ENCODE measurements at regions not wholly inside any gene's neighbourhood (a gene's known extent, or its start where the extent isn't known, plus 50 kb on each side); places are given as distances from the start of the nearest gene placed in this dataset.

- TF ChIP-seq ZMAT4 (CRISPR knock-in tag; IDR thresholded peaks at IDR 0.05) (no peak), SP1 (CRISPR knock-in tag; conservative IDR thresholded peaks at IDR 0.05) (no peak), ZNF281 (CRISPR knock-in tag; IDR thresholded peaks at IDR 0.05) (no peak), CREM (CRISPR knock-in tag; IDR thresholded peaks at IDR 0.05) (no peak), GABPB1 (CRISPR knock-in tag; IDR thresholded peaks at IDR 0.05) (no peak), OVOL2 (CRISPR knock-in tag; IDR thresholded peaks at IDR 0.05; ENCODE audit: borderline replicate concordance) (no peak), ZNF532 (CRISPR knock-in tag; IDR thresholded peaks at IDR 0.05; ENCODE audit: borderline replicate concordance) (no peak), TP53 (CRISPR knock-in tag; IDR thresholded peaks at IDR 0.05) (no peak)
These were observed 123.5 kb upstream of the SPDL1 start (continued) for GRCh38 chr5:169460123-169460522.

- CTCF ChIA-PET = interaction anchor here (1.1 kb wide), 2 partner anchors 53 to 169 kb away, joined by 3 to 5 read pairs; no protein-coding TSS in a partner anchor
- H3K4me3 Mint-ChIP-seq = no peak overlapping the region
- H3K27ac Mint-ChIP-seq = peak overlapping the region; percentile 69; the same call in 1 of the 2 replicates
- H3K9me3 Mint-ChIP-seq = peaks cover 9% of the 10 kb centered on the region
- H3K27me3 Mint-ChIP-seq (ENCODE audit: low read depth) = peaks cover 10% of the 10 kb centered on the region
- H3K4me1 Mint-ChIP-seq = peaks cover 16% of the 10 kb centered on the region
- H3K36me3 Mint-ChIP-seq = no peaks in the 10 kb centered on the region
- DNase-seq (ENCODE audit: low spot score) (no peak), ATAC-seq (peak; percentile 71)
- no peak for TF ChIP-seq FOXK1 (CRISPR knock-in tag; IDR thresholded peaks at IDR 0.05)
- no peak for TF ChIP-seq ZBTB43 (CRISPR knock-in tag; IDR thresholded peaks at IDR 0.05)
- TF ChIP-seq RELA (CRISPR knock-in tag; IDR thresholded peaks at IDR 0.05; ENCODE audit: borderline replicate concordance) = no peak
- TF ChIP-seq HMGA2 (CRISPR knock-in tag; IDR thresholded peaks at IDR 0.05) = no peak
- TF ChIP-seq NR2C2 (CRISPR knock-in tag; IDR thresholded peaks at IDR 0.05) = no peak
- TF ChIP-seq PRRX2 (CRISPR knock-in tag; IDR thresholded peaks at IDR 0.05) = no peak
- no peak for TF ChIP-seq IRF1 (CRISPR knock-in tag; IDR thresholded peaks at IDR 0.05)
- POLR2A ChIA-PET = no interaction called here
These were observed 125.4 kb upstream of the SPDL1 start for GRCh38 chr5:169458221-169458620.

- Mint-ChIP-seq H3K4me1 (no peaks in the 10 kb centered on the region), H3K4me3 (no peak overlapping the region), H3K36me3 (no peaks in the 10 kb centered on the region), H3K27ac (no peak overlapping the region), H3K27me3 (ENCODE audit: low read depth) (no peaks in the 10 kb centered on the region; the same call in 1 of the 2 replicates), H3K9me3 (no peaks in the 10 kb centered on the region)
- ATAC-seq = no peak
- POLR2A ChIA-PET = no interaction called here
- CTCF ChIA-PET = no interaction called here
- DNase-seq (ENCODE audit: low spot score) = no peak
- TF ChIP-seq ZNF317 (CRISPR knock-in tag; IDR thresholded peaks at IDR 0.05; ENCODE audit: borderline replicate concordance, low read depth) (no peak), TP53 (CRISPR knock-in tag; IDR thresholded peaks at IDR 0.05) (no peak), TEAD1 (CRISPR knock-in tag; IDR thresholded peaks at IDR 0.05) (no peak), NFE2L1 (CRISPR knock-in tag; IDR thresholded peaks at IDR 0.05) (no peak), IRF2 (CRISPR knock-in tag; IDR thresholded peaks at IDR 0.05; ENCODE audit: borderline replicate concordance, low read depth) (no peak), CDX4 (CRISPR knock-in tag; IDR thresholded peaks at IDR 0.05; ENCODE audit: borderline replicate concordance) (no peak), KAT7 (CRISPR knock-in tag; IDR thresholded peaks at IDR 0.05; ENCODE audit: borderline replicate concordance) (no peak), ATF1 (CRISPR knock-in tag; IDR thresholded peaks at IDR 0.05) (no peak), GABPB1 (CRISPR knock-in tag; IDR thresholded peaks at IDR 0.05) (no peak), ATF6 (CRISPR knock-in tag; IDR thresholded peaks at IDR 0.05) (no peak)
These were observed 133.1 kb upstream of the SPDL1 start for GRCh38 chr5:169450464-169450863.

Data from WTC11 (cell line).